GM21447 (cell line): ENCODE measurements at regions not wholly inside any gene's neighbourhood (a gene's known extent, or its start where the extent isn't known, plus 50 kb on each side); places are given as distances from the start of the nearest gene placed in this dataset.
"Not testable (repeated sequence)": the region's sequence is repeated elsewhere in the genome, so short reads cannot be mapped to it uniquely, and the experiment has no call there.

Experiments used
- ATAC-seq: cut with Tn5 transposase; IDR thresholded peaks from one replicate; pipeline ENCODE4 v1.9.1; 2021; ENCODE audit not compliant: unreplicated experiment

DNA sequence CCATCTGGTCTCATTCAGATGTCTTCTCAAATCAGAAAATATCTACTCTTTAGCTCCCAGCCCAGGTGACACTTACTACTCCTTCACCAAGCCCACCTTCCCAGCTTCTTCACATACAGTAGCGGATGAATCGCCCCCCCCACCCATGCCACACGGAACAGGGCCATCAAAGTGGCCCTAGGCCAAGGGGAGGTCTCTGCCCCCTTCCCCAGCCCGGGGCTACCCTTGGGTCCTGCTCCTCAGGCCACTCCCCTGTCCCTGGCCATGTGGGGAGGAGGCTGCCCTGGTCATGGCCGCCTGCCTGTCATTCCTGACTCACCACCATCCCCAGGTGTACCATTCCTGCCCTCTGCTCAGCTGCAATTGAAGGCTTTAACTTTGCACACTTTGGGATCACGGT, 142.8 kb downstream of the NECTIN1 start:
- no peak for ATAC-seq

DNA sequence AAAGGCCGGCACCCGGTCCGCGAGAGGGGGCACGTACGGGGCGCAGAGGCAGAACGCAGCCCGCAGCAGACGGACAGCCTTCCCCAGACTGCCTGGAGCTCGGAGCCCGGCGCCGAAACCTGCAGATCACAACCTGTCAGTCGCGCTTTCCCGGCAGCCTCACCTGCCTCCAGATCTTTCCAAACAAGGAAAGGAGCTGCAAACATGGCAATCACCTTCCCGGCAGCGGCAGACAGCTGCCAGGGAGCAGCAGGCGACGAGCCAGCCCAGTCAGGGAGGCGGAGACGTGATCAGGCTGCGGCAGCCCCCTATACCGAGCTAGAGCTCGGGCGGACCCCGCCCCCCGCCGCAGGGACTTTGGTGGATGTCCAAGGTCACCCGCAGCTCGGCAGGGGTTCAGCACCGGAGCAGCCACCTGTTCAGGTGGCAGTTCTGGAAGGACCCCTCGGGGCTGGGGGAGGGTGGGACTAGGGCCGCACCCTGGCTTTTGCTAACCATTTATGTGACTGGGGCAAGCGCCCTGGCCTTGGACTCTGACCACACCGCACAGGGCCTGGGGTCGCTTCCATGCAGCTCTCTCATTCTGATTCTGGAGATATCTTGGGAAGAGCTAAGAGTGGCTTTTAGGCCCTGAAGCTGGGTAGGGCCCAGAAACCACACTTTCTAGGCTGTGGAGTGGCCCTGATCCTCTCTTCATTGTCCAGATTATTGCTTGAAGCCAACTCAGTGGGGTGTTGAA, 143.8 kb downstream of the NECTIN1 start:
- ATAC-seq, result no peak

DNA sequence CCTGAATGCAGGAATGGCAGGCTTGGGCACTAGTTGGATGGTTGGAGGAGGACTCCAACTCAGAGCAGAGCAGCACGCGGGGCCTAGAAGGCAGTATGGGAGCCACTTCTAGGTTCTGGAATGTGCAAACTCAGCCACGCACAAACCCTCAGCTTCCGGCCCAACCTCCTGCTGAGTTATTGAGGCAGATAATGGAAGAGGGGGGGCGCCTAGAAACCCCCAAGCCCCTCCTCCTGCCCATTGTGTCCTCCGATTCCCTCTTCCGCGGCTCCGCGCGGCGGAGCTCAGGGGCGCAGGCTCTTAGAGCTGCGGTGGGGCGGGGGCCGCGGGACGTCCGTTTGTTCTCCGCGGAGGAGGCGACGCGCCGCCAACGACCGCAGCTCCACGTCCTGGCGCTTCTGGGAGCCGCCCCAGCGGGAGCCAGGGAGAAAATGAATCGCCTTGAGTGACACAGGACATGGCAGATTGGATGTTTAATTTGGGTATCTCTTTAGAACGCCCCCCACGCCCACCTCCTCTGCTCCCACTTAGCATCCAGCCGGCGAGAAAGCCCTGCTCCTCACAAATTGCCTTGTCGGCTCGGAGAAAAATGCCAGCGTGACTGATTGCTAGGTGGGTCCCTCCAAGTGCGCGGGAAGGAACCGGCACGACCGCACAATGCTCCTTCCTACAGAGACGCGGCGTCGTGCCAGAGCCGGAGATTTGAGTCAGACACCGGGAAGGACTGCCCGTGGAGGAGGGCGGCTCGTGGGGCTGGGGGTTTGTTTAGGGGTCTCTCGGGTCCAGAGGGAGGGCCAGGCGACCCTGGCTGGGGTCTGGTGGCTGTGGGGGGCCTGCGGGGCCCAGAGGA, 144.6 kb downstream of the NECTIN1 start:
- ATAC-seq, result no peak

DNA sequence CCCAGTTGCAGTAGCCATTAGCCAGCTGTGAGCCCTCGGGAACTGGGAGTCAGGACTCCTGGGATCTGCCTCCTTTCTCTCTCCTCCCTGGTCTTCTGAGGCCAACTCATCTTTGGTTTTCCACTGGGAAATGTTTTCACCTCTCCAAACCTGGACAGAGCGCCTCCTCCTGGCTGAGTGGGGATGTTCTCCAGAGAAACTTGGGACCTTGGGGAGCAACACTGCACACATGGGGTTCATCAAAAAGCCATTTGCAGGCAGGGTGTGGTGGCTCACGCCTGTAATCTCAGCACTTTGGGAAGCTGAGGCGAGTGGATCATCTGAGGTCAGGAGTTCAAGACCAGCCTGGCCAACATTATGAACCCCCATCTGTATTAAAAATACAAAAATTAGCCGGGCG, 145.4 kb downstream of the NECTIN1 start:
- no peak for ATAC-seq

DNA sequence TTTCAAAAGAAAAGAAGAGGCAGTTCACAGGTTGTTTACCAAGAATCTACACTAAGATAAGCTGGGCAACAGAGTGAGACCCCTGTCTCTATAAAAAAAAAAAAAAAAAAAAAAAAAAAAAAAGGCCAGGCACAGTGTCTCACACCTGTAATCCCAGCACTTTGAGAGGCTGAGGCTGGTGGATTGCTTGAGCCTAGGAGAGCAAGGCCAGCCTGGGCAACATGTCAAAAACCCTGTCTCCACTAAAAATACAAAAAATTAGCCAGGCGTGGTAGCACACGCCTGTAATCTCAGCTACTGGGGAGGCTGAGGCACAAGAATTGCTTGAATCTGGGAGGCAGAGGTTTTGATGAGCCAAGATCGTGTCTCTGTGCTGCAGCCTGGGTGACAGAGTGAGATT, 147.6 kb downstream of the NECTIN1 start:
- not testable (repeated sequence) for ATAC-seq

DNA sequence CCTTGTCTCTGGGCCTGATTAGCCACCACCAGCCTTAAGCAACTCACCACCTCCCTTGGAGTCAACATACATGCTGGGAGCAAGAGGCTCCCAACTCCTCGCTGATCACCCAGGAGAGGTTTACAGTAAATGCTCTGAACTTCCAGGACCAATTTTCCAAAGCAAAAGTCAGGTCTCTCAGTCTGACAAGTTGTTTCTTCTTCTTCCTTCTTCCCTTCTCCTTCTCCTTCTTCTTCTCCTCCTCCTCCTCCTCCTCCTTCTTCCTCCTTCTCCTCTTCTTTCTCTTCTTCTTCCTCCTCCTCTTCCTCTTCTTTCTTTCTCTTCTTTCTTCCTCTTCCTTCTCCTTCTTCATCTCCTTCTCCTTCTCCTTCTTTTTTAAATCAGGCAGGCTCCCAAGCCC, 148.2 kb downstream of the NECTIN1 start:
- ATAC-seq, result no peak

DNA sequence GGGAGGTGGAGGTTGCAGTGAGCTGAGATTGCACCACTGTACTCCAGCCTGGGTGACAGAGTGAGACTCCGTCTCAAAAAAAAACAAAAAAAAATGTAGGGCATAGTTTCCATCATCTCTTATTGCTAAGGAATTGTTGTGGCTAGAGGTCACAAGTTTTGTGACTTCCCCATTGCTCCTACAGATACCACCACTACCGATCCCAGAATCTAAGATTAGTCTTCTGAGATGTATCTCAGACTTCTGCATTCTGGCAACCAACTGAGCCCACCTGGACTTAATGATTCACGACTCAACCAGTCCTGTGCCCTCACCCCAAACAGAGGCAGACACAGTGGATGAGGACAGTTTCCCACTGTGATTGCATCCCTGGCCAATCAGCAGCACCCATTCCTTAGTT, 148.9 kb downstream of the NECTIN1 start:
- ATAC-seq, result no peak

DNA sequence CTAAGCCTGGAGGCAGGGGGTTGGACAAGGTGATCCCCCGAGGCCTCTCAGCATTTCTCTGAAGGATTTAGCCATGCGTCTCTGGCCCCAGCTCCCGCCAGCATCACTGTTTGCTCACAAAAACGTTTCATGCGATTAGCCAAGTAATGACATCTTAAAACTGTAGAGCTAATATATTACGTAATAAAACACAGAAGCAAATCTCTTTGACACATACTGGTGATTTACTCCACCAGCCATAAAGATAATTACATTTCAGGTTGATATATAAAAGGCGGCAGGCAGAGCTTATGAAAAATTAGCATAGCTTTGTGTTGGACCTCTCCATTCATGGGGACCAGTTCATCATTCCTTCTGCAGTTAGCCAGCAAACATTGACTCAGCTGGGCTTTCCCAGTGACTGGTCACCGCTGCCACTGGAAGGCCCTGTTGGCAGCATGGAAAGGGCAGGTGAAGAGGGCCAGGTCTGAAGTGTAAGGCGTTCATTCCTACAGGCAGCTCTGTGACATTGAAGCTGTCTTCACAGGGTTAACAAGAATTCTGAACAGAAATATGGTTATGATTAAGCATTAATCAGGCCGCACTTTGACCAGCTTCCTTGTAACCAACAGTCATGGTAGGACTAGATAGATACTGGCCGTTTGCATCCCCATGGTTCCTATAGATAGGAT, 150.3 kb downstream of the NECTIN1 start:
- no peak for ATAC-seq

DNA sequence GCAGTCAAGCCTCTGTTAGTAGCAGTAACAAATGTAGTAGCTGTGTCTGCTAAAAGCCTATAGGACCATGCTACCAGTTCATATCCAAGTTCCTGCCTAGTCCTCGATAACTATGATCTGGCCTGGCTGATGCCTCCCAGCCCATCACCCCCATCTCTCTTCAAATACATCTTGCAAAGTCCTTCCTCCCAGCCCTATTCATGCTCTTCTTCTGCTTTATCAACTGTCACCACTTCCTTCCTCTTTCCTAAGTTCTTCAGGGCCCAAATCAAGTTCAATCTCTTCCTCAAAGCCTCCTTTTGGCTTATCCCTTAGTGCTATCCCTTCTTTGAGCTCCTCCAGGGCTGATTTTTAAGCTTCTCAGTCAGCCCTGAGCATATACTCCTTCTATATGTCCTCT, 150.9 kb upstream of the THY1 start:
- no peak for ATAC-seq

DNA sequence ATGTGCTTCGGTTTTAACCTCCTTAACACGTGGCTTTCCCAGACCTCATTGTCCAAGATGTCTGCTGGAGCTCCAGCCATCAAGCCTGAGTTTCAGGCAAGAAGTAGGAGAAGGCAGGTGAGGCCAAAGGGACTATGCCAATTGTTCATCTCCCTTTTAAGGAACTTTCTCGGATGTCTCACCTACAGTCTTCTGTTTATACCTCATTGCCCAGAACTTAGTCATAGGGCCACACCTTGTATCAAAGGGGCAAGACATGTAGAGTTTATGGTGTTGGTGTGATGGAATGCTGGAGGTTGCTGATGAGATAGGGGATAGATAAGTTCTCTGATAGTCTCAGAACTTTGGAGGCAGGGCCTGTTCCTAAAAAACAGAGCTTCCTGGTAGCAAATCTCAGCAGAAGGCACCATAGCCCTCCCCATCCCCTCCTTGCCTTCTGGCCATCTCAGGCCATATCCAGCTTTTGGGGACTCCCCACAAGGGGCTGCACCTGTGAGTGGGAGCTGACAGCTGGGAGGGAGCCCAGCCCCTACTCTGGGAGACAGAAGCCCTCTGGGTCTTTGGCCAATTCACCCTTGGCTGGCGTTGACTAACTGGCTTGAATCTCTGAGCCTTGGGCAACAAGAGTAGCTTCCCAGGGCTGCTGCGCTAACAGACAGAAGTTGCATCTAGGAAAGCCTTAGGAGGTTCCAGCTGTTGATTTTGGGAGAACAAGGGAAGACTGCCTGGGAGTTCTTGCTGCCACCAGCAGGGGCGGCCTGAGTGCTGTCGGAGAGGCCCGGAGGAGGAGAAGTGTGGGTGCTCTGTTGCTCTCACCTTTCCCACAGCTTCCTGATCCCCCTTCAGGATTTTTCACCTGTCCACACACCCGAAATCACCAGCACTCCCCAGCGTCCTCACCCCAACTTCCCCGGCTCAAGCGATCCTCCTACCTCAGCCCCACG, 149.8 kb upstream of the THY1 start:
- no peak for ATAC-seq

DNA sequence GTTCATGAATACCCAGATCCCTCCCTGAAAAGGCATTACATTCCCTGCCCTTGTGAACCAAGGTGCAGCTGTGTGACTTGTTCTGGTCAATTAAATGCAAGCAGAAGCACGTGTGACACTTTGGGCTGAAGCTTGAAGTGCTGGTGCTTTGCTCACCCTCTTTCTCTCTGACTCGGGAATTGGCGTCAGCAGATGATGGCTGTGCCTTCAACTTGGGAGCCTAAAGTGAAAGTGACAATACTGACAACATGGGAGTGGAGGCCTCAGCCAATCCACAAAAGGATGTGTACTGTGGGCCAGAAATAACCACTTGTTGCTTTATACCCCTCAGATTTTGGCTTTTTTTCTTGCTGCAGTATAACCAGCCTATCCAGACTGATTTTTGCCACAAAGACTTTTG, 148.3 kb upstream of the THY1 start:
- no peak for ATAC-seq

DNA sequence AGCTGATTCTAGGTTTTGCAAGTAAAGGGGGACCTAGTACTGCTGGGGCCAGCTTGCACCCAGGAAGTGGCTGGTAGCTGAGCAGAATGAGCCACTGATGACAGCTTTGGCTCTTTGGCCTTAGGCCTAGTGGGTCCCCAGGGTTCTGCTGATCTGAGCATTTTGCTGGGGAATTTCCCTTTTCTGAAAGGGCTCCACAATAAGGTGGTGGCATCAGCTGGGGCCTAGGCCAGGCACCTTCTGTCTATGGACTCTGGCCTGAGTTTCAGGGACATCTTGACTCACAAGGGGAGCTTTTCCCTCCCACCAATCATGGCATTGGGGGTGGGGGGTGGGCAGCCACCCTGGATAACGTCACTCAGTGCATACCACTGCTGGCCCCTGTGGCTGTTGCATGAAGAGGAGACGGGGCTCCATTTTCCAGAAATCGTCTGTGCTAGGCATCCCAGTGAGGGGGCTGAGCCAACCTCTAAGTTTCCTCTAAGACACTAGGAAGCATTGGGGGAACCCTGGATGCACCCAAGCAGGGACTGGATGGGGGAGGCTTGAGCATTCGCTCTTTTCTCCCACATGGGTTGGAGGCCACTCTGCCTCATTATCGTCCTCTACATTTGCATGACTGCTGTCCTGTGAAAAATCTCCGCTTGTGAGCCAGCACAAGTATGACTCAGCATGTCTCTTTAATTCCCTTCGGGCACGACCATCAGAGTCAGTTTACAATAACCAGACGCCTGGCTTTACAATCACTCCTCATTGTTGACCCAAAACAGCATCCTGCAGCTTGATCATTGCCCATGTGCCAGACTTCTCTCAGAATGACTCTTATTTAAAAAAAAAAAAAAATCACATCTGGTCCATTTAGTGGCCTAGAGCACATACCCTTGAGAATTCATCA, 145.0 kb upstream of the THY1 start:
- peak; percentile 70 for ATAC-seq

DNA sequence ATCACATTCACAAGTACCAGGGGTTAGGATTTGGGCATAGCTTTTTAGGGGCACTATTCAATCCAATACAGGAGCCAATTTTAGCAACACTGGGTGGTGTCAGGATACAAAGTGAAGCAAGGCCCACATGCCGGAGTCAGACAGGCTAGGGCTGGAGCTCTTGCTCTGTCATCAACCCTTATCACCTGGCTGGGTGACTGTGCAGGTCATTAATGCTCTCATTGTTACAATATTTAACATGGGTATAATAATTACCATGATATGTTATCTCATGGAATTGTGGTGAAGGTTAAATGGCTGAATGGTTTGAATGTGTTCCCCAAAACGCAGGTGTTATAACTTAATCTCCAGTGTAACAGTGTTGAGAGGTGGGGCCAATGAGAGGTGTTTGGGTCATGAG, 143.3 kb upstream of the THY1 start:
- ATAC-seq, result no peak

DNA sequence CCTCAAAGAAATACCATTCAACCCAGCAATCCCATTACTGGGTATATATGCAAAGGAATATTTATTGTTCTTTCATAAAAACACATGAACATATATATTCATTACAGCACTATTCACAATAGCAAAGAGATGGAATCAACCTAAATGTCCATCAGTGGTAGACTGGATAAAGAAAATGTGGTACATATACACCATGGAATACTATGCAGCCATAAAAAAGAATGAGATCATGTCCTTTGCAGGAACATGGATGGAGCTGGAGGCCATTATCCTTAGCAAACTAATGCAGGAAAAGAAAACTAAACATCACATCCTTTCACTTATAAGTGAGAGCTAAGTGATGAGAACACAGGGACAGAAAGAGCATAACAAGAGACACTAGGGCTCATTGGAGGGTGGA, 142.7 kb upstream of the THY1 start:
- ATAC-seq, result not testable (repeated sequence)

DNA sequence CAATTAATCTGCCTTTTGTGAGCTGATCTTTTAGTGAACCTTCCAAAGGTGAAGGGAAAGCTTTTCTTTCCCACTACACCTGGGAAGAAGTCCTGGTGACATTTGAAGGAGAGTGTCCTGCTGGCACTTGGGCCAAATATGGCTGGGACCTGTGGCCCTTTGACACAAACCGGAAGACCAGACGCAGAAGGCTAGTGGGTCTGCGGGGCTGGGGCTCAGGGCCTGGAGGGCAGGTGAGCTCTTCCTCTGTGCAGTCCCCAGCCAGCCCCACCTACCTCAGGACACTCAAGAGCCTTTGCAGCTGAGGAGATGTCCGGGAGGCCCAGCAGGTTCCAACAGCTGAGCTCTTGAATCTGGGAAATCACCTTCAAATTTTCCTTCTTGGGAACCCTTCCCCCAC, 138.0 kb upstream of the THY1 start:
- ATAC-seq, result no peak

DNA sequence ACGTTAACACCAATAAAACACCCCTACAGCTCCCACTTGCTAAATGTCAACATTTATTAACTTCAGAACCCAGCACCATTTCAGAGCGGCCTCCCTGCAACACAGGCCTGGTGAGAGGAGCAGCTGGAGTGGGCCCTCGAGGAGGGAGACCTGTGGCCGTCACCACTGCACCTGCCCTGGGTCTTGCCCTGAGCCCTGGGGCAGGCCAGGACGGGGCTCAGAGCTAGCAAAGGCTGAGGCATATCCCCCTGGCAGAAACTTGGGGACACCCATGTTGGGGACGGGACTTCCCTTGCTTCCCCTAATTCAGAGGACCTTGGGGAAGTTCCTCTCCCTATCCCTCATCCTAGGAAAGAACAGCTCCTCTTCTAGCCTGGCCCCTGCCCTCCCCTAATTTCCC, 137.3 kb upstream of the THY1 start:
- no peak for ATAC-seq

DNA sequence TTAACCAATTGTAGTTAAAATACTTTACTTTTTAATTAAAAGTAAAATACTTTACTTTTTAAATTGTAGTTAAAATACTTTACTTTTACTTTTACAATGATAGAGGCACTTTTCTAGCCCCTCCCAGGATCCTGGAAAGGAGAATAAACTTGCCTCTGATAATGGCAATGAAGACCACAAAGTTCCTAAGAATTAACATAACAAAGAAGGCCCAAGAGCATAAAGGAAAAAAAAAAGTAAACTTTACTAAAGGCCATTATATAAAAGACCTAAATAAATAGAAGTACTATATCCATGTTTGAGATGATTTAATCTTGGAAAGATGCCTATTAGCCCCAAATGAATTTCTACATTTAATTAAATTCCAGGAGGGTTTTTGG, 129.1 kb upstream of the THY1 start:
- ATAC-seq, result no peak

DNA sequence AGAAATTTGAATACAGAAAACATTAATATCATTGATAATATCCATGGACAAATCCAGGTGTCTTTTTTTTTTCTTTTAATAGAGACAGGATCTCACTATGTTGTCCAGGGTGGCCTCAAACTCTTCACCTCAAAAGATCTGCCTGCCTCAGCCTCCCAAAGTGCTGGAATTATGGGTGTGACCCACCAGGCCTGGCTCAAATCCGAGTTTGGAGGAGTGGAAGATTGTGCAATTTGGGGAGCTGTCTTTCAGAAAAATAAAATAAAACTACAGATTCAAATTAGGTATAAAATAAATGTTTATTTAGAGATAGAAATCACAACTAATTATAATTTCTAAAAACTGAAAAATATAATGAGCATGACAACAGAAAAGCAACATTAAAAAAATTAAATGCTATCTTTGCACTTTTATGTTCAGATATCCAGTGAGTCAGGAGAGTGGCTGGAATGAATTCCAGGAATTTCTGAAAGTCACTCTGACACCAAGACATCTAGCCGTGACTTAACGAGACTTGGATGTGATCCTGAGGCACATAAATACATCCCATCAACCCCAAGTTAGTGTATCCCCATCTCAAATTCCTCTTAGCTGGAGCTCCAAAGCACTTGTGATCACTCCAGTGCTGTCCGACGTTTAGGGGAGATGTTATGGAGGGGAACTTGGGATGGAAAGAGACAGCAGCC, 128.6 kb upstream of the THY1 start:
- ATAC-seq, result no peak

DNA sequence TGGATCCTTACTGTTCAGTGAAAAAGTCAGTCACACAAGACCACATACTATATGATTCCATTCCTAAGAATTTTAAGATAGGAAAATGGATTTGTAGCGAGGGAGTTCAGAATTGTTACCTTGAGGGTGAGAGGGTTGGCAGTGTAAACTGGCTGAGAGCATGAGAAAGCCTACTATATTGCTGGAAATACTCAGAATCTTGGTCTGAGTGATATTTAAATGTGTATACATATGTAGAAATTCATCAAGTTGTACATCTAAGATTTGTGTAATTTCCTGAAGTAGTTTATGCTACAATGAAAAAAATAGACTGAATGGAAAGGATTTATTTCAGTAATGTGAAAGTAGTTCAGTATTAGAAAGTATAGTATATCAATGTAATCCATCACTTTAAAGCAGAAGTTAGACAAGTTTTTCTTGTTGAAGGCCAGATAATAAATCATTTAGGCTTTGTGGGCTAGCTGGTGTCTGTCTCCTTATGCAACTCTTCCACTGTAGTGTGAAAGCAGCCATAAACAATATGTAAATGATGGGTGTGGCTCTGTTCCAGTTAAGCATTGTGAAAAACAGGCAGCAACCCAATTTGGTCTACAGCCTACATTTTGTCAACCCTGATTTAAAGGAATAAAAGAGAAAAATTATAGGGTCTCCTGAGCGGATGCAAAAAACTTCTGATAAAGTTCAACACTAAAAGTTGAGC, 127.2 kb upstream of the THY1 start:
- ATAC-seq, result no peak
